ENCODE measurements at regions not wholly inside any gene's neighbourhood (a gene's known extent, or its start where the extent isn't known, plus 50 kb on each side); places are given as distances from the start of the nearest gene placed in this dataset.

DNA sequence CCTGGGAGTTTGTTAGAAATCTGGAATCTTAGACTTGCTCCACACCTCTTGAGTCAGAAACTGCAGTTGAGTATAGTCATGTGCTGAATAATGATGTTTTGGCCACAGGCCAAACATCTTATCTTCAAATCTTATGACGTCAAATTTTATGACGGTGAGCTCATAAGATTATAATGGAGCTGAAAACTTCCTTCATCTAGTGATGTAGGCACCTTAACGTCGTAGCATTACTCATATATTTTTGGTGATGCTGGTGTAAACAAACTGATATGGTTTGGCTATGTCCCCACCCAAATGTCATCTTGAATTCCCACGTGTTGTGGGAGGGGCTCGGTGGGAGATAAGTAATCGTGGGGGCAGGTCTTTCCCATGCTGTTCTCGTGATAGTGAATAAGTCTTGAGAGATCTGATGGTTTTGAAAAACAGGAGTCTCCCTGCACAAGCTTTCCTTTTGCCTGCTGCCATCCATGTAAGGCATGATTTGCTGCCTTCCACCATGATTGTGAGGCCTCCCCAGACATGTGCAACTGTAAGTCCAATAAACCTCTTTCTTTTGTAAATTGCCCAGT is 268.0 kb upstream of the PROK2 start:
- no peaks in the 10 kb centered on the region for H3K79me2 ChIP-seq (ENCODE audit: control insufficient read depth, insufficient read depth, low read length)
- dilution Hi-C loops (cut with MboI; ENCODE audit: extremely low pct_ligation_motif_present, low sequenced_read_pairs): no loop called here
- BruUV-seq (replicated peaks): no TSS peak

DNA sequence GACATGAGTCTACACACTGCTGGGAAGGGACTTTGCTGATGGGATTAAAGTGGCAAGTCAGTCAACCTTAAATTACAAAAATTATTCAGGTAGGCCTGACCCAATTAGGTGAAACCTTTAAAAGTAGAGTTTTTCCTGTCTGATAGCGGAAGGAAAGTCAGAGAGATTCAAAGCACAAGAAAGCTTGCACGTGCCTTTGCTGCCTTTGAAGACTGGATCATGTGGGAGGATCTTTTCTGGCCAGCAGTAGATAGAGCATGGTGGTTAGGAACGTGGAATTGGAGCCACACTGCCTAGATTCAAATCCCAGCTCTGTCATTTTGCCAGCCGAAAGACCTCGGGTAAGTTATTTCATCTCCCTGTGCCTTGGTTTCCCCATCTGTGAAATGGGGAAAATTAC is 265.8 kb upstream of the PROK2 start:
- dilution Hi-C loops (cut with MboI; ENCODE audit: extremely low pct_ligation_motif_present, low sequenced_read_pairs) (no loop called here), intact Hi-C loops (cut with micrococcal nuclease) (no loop called here)
- Histone ChIP-seq H3K9ac (replicated peaks; ENCODE audit: extremely low read depth, insufficient read depth, low read length) (no peak overlapping the region), H3K4me1 (ENCODE audit: control insufficient read depth, extremely low read depth, insufficient read depth, low read length) (no peaks in the 10 kb centered on the region), H3K36me3 (ENCODE audit: control insufficient read depth in 2 of 2, extremely low read depth in 1 of 2, insufficient read depth in 2 of 2, low read length in 2 of 2) (no peaks in the 10 kb centered on the region), H2AFZ (ENCODE audit: low read depth, low read length) (no peak overlapping the region), H4K20me1 (replicated peaks; ENCODE audit: control insufficient read depth, extremely low read depth, insufficient read depth, low read length) (no peaks in the 10 kb centered on the region), H3K9me3 (replicated peaks; ENCODE audit: control insufficient read depth, insufficient read depth, low read length) (no peaks in the 10 kb centered on the region), H3K9me1 (replicated peaks; ENCODE audit: control insufficient read depth, extremely low read depth, insufficient read depth, low read length) (no peaks in the 10 kb centered on the region), H3K27me3 (ENCODE audit: control insufficient read depth in 2 of 2, insufficient read depth in 2 of 2, low read length in 2 of 2) (no peaks in the 10 kb centered on the region), H3K4me3 (replicated peaks in 1 of 3; ENCODE audit: insufficient read depth in 1 of 3, low read depth in 1 of 3, low read length in 3 of 3) (no peak overlapping the region), H3K4me2 (ENCODE audit: insufficient read depth, low read length) (no peak overlapping the region), H3K79me2 (ENCODE audit: control insufficient read depth, insufficient read depth, low read length) (no peaks in the 10 kb centered on the region), H3K27ac (ENCODE audit: insufficient read depth, low read depth, low read length) (no peak overlapping the region)
- FAIRE-seq: no peak
- DNase-seq (ENCODE audit: low read depth, low spot score): no peak
- ChIA-PET POLR2A (no interaction called here), CTCF (no interaction called here)
- no peak for TF ChIP-seq MYC (IDR thresholded peaks at IDR 0.05; ENCODE audit: low read depth, low read length)
- TF ChIP-seq FOS (IDR thresholded peaks at IDR 0.05; ENCODE audit: borderline replicate concordance, insufficient read depth, low read length): no peak
- TF ChIP-seq, protein P1, sequence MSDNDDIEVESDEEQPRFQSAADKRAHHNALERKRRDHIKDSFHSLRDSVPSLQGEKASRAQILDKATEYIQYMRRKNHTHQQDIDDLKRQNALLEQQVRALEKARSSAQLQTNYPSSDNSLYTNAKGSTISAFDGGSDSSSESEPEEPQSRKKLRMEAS (IDR thresholded peaks at IDR 0.05; ENCODE audit: insufficient read depth, insufficient read length): no peak
- no peak for TF ChIP-seq JUN (IDR thresholded peaks at IDR 0.05; ENCODE audit: borderline replicate concordance, insufficient read depth, insufficient read length, low read depth)
- TF ChIP-seq, protein P2, sequence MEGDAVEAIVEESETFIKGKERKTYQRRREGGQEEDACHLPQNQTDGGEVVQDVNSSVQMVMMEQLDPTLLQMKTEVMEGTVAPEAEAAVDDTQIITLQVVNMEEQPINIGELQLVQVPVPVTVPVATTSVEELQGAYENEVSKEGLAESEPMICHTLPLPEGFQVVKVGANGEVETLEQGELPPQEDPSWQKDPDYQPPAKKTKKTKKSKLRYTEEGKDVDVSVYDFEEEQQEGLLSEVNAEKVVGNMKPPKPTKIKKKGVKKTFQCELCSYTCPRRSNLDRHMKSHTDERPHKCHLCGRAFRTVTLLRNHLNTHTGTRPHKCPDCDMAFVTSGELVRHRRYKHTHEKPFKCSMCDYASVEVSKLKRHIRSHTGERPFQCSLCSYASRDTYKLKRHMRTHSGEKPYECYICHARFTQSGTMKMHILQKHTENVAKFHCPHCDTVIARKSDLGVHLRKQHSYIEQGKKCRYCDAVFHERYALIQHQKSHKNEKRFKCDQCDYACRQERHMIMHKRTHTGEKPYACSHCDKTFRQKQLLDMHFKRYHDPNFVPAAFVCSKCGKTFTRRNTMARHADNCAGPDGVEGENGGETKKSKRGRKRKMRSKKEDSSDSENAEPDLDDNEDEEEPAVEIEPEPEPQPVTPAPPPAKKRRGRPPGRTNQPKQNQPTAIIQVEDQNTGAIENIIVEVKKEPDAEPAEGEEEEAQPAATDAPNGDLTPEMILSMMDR (IDR thresholded peaks at IDR 0.05; ENCODE audit: extremely low read depth in 1 of 2, insufficient read depth in 1 of 2, low read depth in 1 of 2, low read length in 2 of 2): no peak
- no peak for TF ChIP-seq POLR2A (IDR thresholded peaks at IDR 0.05; ENCODE audit: low read depth, low read length)
- no peak for TF ChIP-seq GATA2 (IDR thresholded peaks at IDR 0.05; ENCODE audit: insufficient read depth, insufficient read length, low read depth, low read length)
- no peak for TF ChIP-seq POLR2AphosphoS5 (IDR thresholded peaks at IDR 0.05; ENCODE audit: insufficient read depth, low read depth, low read length)
- no TSS peak for BruUV-seq (replicated peaks)

More for the DNA sequence above, 268.0 kb upstream of the PROK2 start:
- H3K9ac ChIP-seq (replicated peaks; ENCODE audit: extremely low read depth, insufficient read depth, low read length): no peak overlapping the region
- H3K4me2 ChIP-seq (ENCODE audit: insufficient read depth, low read length): no peak overlapping the region
- H4K20me1 ChIP-seq (replicated peaks; ENCODE audit: control insufficient read depth, extremely low read depth, insufficient read depth, low read length): no peaks in the 10 kb centered on the region
- no peak overlapping the region for H3K27ac ChIP-seq (ENCODE audit: insufficient read depth, low read depth, low read length)
- no peaks in the 10 kb centered on the region for H3K4me1 ChIP-seq (ENCODE audit: control insufficient read depth, extremely low read depth, insufficient read depth, low read length)
- DNase-seq (ENCODE audit: low read depth, low spot score): no peak
- H2AFZ ChIP-seq (ENCODE audit: low read depth, low read length): no peak overlapping the region
- no peaks in the 10 kb centered on the region for H3K9me3 ChIP-seq (replicated peaks; ENCODE audit: control insufficient read depth, insufficient read depth, low read length)
- ChIA-PET POLR2A (no interaction called here), CTCF (no interaction called here)
- intact Hi-C loops (cut with micrococcal nuclease): no loop called here
- H3K36me3 ChIP-seq (ENCODE audit: control insufficient read depth in 2 of 2, extremely low read depth in 1 of 2, insufficient read depth in 2 of 2, low read length in 2 of 2): no peaks in the 10 kb centered on the region
- no peaks in the 10 kb centered on the region for H3K9me1 ChIP-seq (replicated peaks; ENCODE audit: control insufficient read depth, extremely low read depth, insufficient read depth, low read length)
- H3K27me3 ChIP-seq (ENCODE audit: control insufficient read depth in 2 of 2, insufficient read depth in 2 of 2, low read length in 2 of 2): no peaks in the 10 kb centered on the region
- no peak for FAIRE-seq
- no peak overlapping the region for H3K4me3 ChIP-seq (replicated peaks in 1 of 3; ENCODE audit: insufficient read depth in 1 of 3, low read depth in 1 of 3, low read length in 3 of 3)
- TF ChIP-seq POLR2AphosphoS5 (IDR thresholded peaks at IDR 0.05; ENCODE audit: insufficient read depth, low read depth, low read length): no peak

Measured in endothelial cell of umbilical vein (primary cell).